ENCODE measurements at regions not wholly inside any gene's neighbourhood (a gene's known extent, or its start where the extent isn't known, plus 50 kb on each side); places are given as distances from the start of the nearest gene placed in this dataset.

GRCh38 chr21:15604413-15604812 is 125.4 kb upstream of the USP25 start:
- no peak overlapping the region for H3K27ac ChIP-seq
- DNase-seq = no peak
- no peaks in the 10 kb centered on the region for H3K27me3 ChIP-seq (ENCODE audit: low read depth)
- H3K36me3 ChIP-seq = no peaks in the 10 kb centered on the region
- H3K4me1 ChIP-seq = no peaks in the 10 kb centered on the region
- no peak for TF ChIP-seq CTCF (IDR thresholded peaks at IDR 0.05)
- no peaks in the 10 kb centered on the region for H3K9me3 ChIP-seq
- intact Hi-C loops (cut with DNase I) = no loop called here
- no peak overlapping the region for H3K4me3 ChIP-seq
- ATAC-seq = peak; percentile 45 to 63

- H3K4me1 ChIP-seq = no peaks in the 10 kb centered on the region
- no peak overlapping the region for H3K27ac ChIP-seq
- no peak for ATAC-seq
- H3K36me3 ChIP-seq = no peaks in the 10 kb centered on the region
- intact Hi-C loops (cut with DNase I) = no loop called here
- H3K4me3 ChIP-seq = no peak overlapping the region
- DNase-seq = no peak
- no peaks in the 10 kb centered on the region for H3K9me3 ChIP-seq
- no peak for TF ChIP-seq CTCF (IDR thresholded peaks at IDR 0.05)
- no peaks in the 10 kb centered on the region for H3K27me3 ChIP-seq (ENCODE audit: low read depth)
Observed at GRCh38 chr21:15614766-15615165, 115.0 kb upstream of the USP25 start.

DNA sequence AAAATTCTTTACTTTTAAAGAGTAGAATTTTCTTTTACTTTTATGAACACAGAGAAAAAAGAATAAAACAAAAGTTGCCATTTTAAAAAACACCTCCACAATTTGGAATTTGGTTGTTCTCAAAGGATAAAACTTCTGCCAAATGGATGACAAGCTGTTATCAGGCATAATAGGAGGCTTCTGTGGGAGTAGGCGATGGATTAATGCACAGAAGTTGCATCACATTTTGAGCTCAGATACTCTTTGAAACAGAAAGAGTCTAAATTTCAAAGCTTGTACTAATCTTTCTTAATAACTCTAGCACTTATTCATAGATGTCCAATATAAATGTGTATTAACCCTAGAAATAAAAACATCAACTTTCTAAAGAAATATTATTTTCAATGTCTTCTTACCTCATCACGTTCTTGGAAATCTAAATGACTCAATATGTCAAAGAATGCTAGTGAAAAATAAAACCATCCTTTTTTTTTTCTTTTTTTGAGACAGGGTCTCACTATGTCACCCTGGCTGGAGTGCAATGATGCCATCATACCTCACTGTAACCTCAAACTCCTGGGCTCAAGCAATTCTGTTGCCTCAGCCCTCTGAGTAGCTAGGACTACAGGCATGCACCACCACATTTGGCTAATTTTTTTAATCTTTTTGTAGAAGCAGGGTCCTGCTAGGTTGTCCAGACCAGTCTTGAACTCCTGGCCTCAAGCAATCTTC is 112.8 kb upstream of the USP25 start:
- intact Hi-C loops (cut with DNase I) = no loop called here
- DNase-seq (no peak), ATAC-seq (no peak)
- Histone ChIP-seq H3K27me3 (ENCODE audit: low read depth) (no peaks in the 10 kb centered on the region), H3K4me1 (no peaks in the 10 kb centered on the region), H3K36me3 (no peaks in the 10 kb centered on the region), H3K9me3 (no peaks in the 10 kb centered on the region), H3K4me3 (no peak overlapping the region), H3K27ac (no peak overlapping the region)
- no peak for TF ChIP-seq CTCF (IDR thresholded peaks at IDR 0.05)

DNA sequence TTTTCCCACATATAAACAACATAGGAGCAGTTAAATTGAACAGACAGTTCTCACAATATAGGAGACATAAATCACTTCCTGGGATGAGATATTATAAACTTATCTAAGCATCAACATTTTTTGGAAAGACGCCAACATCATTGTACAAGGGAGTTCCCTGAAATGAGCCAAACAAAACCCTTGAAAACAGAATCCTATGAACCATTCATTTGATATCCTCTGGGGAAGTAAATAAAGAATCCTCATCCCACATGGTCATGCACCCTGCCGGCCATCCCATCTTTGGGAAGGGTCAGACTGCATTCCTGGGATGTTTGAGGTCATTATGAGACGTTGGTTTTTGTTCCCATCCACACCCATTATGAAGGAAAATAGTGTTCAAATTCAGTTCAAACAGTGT is 111.8 kb upstream of the USP25 start:
- Histone ChIP-seq H3K27ac (no peak overlapping the region), H3K9me3 (no peaks in the 10 kb centered on the region), H3K4me1 (no peaks in the 10 kb centered on the region), H3K27me3 (ENCODE audit: low read depth) (no peaks in the 10 kb centered on the region), H3K4me3 (no peak overlapping the region), H3K36me3 (no peaks in the 10 kb centered on the region)
- intact Hi-C loops (cut with DNase I) = no loop called here
- TF ChIP-seq CTCF (IDR thresholded peaks at IDR 0.05) = no peak
- DNase-seq = no peak
- no peak for ATAC-seq

- intact Hi-C loops (cut with DNase I) = no loop called here
- no peak overlapping the region for H3K27ac ChIP-seq
- no peaks in the 10 kb centered on the region for H3K4me1 ChIP-seq
- no peak for DNase-seq
- no peak for ATAC-seq
- no peaks in the 10 kb centered on the region for H3K27me3 ChIP-seq (ENCODE audit: low read depth)
- H3K9me3 ChIP-seq = no peaks in the 10 kb centered on the region
- H3K4me3 ChIP-seq = no peak overlapping the region
- H3K36me3 ChIP-seq = no peaks in the 10 kb centered on the region
- no peak for TF ChIP-seq CTCF (IDR thresholded peaks at IDR 0.05)
Observed at GRCh38 chr21:15620892-15621291, 108.9 kb upstream of the USP25 start.
